HG03095 (cell line): ENCODE measurements at regions not wholly inside any gene's neighbourhood (a gene's known extent, or its start where the extent isn't known, plus 50 kb on each side); places are given as distances from the start of the nearest gene placed in this dataset.
"Not testable (repeated sequence)": the region's sequence is repeated elsewhere in the genome, so short reads cannot be mapped to it uniquely, and the experiment has no call there.

Experiments used
- ATAC-seq: cut with Tn5 transposase; IDR thresholded peaks from one replicate; pipeline ENCODE4 v1.9.1; 2021; ENCODE audit warnings: moderate library complexity; ENCODE audit not compliant: unreplicated experiment

- ATAC-seq, result no peak
Observed at GRCh38 chr17:14581186-14581830, 280.4 kb downstream of the HS3ST3B1 start.

- ATAC-seq, result no peak
Observed at GRCh38 chr17:14580499-14580898, 279.6 kb downstream of the HS3ST3B1 start.

- no peak for ATAC-seq
Observed at GRCh38 chr17:14579716-14580115, 278.8 kb downstream of the HS3ST3B1 start.

- no peak for ATAC-seq
Observed at GRCh38 chr17:14575471-14575953, 274.6 kb downstream of the HS3ST3B1 start.

GRCh38 chr17:14560325-14560724 is 259.4 kb downstream of the HS3ST3B1 start:
- not testable (repeated sequence) for ATAC-seq

- no peak for ATAC-seq
Observed at GRCh38 chr17:14559264-14560119, 258.6 kb downstream of the HS3ST3B1 start.

- no peak for ATAC-seq
Observed at GRCh38 chr17:14557480-14557879, 256.6 kb downstream of the HS3ST3B1 start.

- ATAC-seq, result no peak
Observed at GRCh38 chr17:14553847-14554246, 253.0 kb downstream of the HS3ST3B1 start.

- ATAC-seq, result no peak
Observed at GRCh38 chr17:14552306-14552705, 251.4 kb downstream of the HS3ST3B1 start.

GRCh38 chr17:14547556-14547955 is 246.7 kb downstream of the HS3ST3B1 start:
- no peak for ATAC-seq

GRCh38 chr17:14547016-14547415 is 246.1 kb downstream of the HS3ST3B1 start:
- no peak for ATAC-seq

- no peak for ATAC-seq
Observed at GRCh38 chr17:14545156-14545906, 244.4 kb downstream of the HS3ST3B1 start.

GRCh38 chr17:14541714-14542113 is 240.8 kb downstream of the HS3ST3B1 start:
- ATAC-seq, result no peak

- no peak for ATAC-seq
Observed at GRCh38 chr17:14539801-14540200, 238.9 kb downstream of the HS3ST3B1 start.

GRCh38 chr17:14532242-14532641 is 231.4 kb downstream of the HS3ST3B1 start:
- not testable (repeated sequence) for ATAC-seq

- no peak for ATAC-seq
Observed at GRCh38 chr17:14525551-14526455, 224.9 kb downstream of the HS3ST3B1 start.

- ATAC-seq, result no peak
Observed at GRCh38 chr17:14522795-14523387, 222.0 kb downstream of the HS3ST3B1 start.

- ATAC-seq, result not testable (repeated sequence)
Observed at GRCh38 chr17:14518919-14519318, 218.0 kb downstream of the HS3ST3B1 start.

GRCh38 chr17:14514973-14515372 is 214.1 kb downstream of the HS3ST3B1 start:
- ATAC-seq, result no peak

GRCh38 chr17:14513835-14514234 is 213.0 kb downstream of the HS3ST3B1 start:
- ATAC-seq, result no peak
